Liver (tissue), 8 donors: ENCODE measurements at regions not wholly inside any gene's neighbourhood (a gene's known extent, or its start where the extent isn't known, plus 50 kb on each side); places are given as distances from the start of the nearest gene placed in this dataset.

ENCODE experiments used
- DNase-seq: peaks from one replicate; pipeline ENCODE4 v3.0.0-alpha.2; 2017; ENCODE audit warnings: low spot score
- H3K27ac ChIP-seq, 2 donors: one replicate each; pipeline ENCODE4 v1.7.0; 2013; ENCODE audit warnings: inconsistent platforms in 2 of 2, low read length in 2 of 2, control low read depth in 1 of 2, low read depth in 1 of 2, mild to moderate bottlenecking in 1 of 2
- H3K27me3 ChIP-seq, 4 donors: one replicate each; pipeline versions ENCODE4 v1.6.1 to v1.7.0; 2013; ENCODE audit warnings: low read length in 3 of 4, inconsistent platforms in 1 of 4, mild to moderate bottlenecking in 1 of 4, moderate library complexity in 1 of 4; ENCODE audit not compliant: control insufficient read depth in 4 of 4, insufficient read depth in 4 of 4
- H3K36me3 ChIP-seq, 4 donors: one replicate each; pipeline versions ENCODE4 v1.6.1 to v1.7.0; 2013; ENCODE audit warnings: low read length in 3 of 4, mild to moderate bottlenecking in 3 of 4, low read depth in 1 of 4, moderate library complexity in 1 of 4; ENCODE audit not compliant: control insufficient read depth in 4 of 4, insufficient read depth in 3 of 4
- H3K4me1 ChIP-seq, 4 donors: one replicate each; pipeline versions ENCODE4 v1.6.1 to v1.7.0; 2013; ENCODE audit warnings: low read length in 3 of 4, mild to moderate bottlenecking in 3 of 4, moderate library complexity in 1 of 4; ENCODE audit not compliant: control insufficient read depth in 4 of 4, insufficient read depth in 4 of 4
- H3K4me3 ChIP-seq, 3 donors: one replicate each; pipeline versions ENCODE4 v1.6.1 to v1.7.0; 2013; ENCODE audit warnings: low read length in 3 of 3, control low read depth in 1 of 3, low read depth in 1 of 3, mild to moderate bottlenecking in 1 of 3
- H3K9ac ChIP-seq, 2 donors: one replicate each; pipeline ENCODE4 v1.7.0; 2013; ENCODE audit warnings: low read length in 2 of 2, mild to moderate bottlenecking in 2 of 2, moderate library complexity in 2 of 2, control low read depth in 1 of 2, low read depth in 1 of 2
- H3K9me3 ChIP-seq, 4 donors: one replicate each; pipeline versions ENCODE4 v1.6.1 to v1.7.0; 2013; ENCODE audit warnings: low read length in 3 of 4; ENCODE audit not compliant: control insufficient read depth in 4 of 4
- ATF3 ChIP-seq: IDR thresholded peaks from 2 replicates; pipeline ENCODE4 v1.6.1; 2016; ENCODE audit warnings: antibody characterized with exemption
- CTCF ChIP-seq: fragments of 150-350 bp; IDR thresholded peaks from 2 replicates; pipeline ENCODE4 v1.5.1; 2017; ENCODE audit warnings: improper control_type of control experiment, low read depth, low read length; ENCODE audit not compliant: missing input control
- EGR1 ChIP-seq, 2 donors: IDR thresholded peaks; 2 replicates each; pipeline ENCODE4 v1.6.1; 2016 to 2018; ENCODE audit warnings: antibody characterized with exemption in 2 of 2, low read depth in 2 of 2
- FOXA1 ChIP-seq: IDR thresholded peaks from 2 replicates; pipeline ENCODE4 v1.6.1; 2016; ENCODE audit warnings: antibody characterized with exemption
- FOXA2 ChIP-seq: IDR thresholded peaks from 2 replicates; pipeline ENCODE4 v1.6.1; 2016; ENCODE audit warnings: antibody characterized with exemption
- GABPA ChIP-seq, 2 donors: IDR thresholded peaks in 1 of 2; conservative IDR thresholded peaks in 1 of 2; 2 replicates each; pipeline ENCODE4 v1.6.1; 2016; ENCODE audit warnings: antibody characterized with exemption in 2 of 2, mild to moderate bottlenecking in 1 of 2, moderate library complexity in 1 of 2
- HNF4A ChIP-seq, 2 donors: conservative IDR thresholded peaks; 2 replicates each; pipeline ENCODE4 v1.6.1; 2016; ENCODE audit warnings: antibody characterized with exemption in 2 of 2, mild to moderate bottlenecking in 2 of 2
- HNF4G ChIP-seq: IDR thresholded peaks from 2 replicates; pipeline ENCODE4 v1.6.1; 2016; ENCODE audit warnings: antibody characterized with exemption
- JUND ChIP-seq, 2 donors: IDR thresholded peaks; 2 replicates each; pipeline ENCODE4 v1.6.1; 2016; ENCODE audit warnings: antibody characterized with exemption in 2 of 2
- MAX ChIP-seq: IDR thresholded peaks from 2 replicates; pipeline ENCODE4 v1.6.1; 2016; ENCODE audit warnings: antibody characterized with exemption
- NR2F2 ChIP-seq: IDR thresholded peaks from 2 replicates; pipeline ENCODE4 v1.6.1; 2016; ENCODE audit warnings: antibody characterized with exemption
- RAD21 ChIP-seq, 2 donors: IDR thresholded peaks; 2 replicates each; pipeline ENCODE4 v1.6.1; 2016; ENCODE audit warnings: antibody characterized with exemption in 2 of 2, mild to moderate bottlenecking in 2 of 2
- REST ChIP-seq: IDR thresholded peaks from 2 replicates; pipeline ENCODE4 v1.6.1; 2016; ENCODE audit warnings: antibody characterized with exemption, mild to moderate bottlenecking
- RXRA ChIP-seq, 2 donors: IDR thresholded peaks; 2 replicates each; pipeline ENCODE4 v1.6.1; 2017 to 2018; ENCODE audit warnings: antibody characterized with exemption in 2 of 2, mild to moderate bottlenecking in 1 of 2
- SP1 ChIP-seq: IDR thresholded peaks from 2 replicates; pipeline ENCODE4 v1.6.1; 2018; ENCODE audit warnings: antibody characterized with exemption, mild to moderate bottlenecking
- TAF1 ChIP-seq: conservative IDR thresholded peaks from 2 replicates; pipeline ENCODE4 v1.6.1; 2016; ENCODE audit warnings: antibody characterized with exemption, mild to moderate bottlenecking
- YY1 ChIP-seq: IDR thresholded peaks from 2 replicates; pipeline ENCODE4 v1.6.1; 2016; ENCODE audit warnings: antibody characterized with exemption, mild to moderate bottlenecking
- ZBTB33 ChIP-seq: IDR thresholded peaks from 2 replicates; pipeline ENCODE4 v1.6.1; 2016; ENCODE audit warnings: antibody characterized with exemption
- WGBS: extraction: QIAGEN DNeasy Blood & Tissue Kit; methylation state at CpG from one replicate; pipeline ENCODE4 v1.1.7; 2013; 5-methylcytosine and 5-hydroxymethylcytosine counted together
- donor health status: healthy.
- donor health status: healthy.
- donor health status: healthy.
- donor health status: healthy.
- donor health status: healthy.

GRCh38 chr10:120713573-120714205, 137.5 kb upstream of the WDR11 start:
- Histone ChIP-seq H3K9ac (no peak overlapping the region), H3K27ac (no peak overlapping the region), H3K27me3 (no peaks in the 10 kb centered on the region), H3K4me3 (no peak overlapping the region), H3K4me1 (no peaks in the 10 kb centered on the region), H3K9me3 (no peaks in the 10 kb centered on the region), H3K36me3 (no peaks in the 10 kb centered on the region)
- TF ChIP-seq ATF3 = no peak
- TF ChIP-seq FOXA2 = no peak
- no peak for TF ChIP-seq ZBTB33
- TF ChIP-seq REST = no peak
- TF ChIP-seq RAD21 (IDR thresholded peaks at IDR 0.05) = no peak
- no peak for TF ChIP-seq EGR1 (IDR thresholded peaks at IDR 0.05; ENCODE audit: low read depth in 2 of 2)
- TF ChIP-seq FOXA1 = no peak
- no peak for TF ChIP-seq TAF1
- TF ChIP-seq MAX = no peak
- no peak for TF ChIP-seq CTCF
- TF ChIP-seq JUND (IDR thresholded peaks at IDR 0.05) = no peak
- no peak for TF ChIP-seq NR2F2
- no peak for TF ChIP-seq SP1
- no peak for TF ChIP-seq GABPA (IDR thresholded peaks at IDR 0.05 in 1 of 2, conservative IDR thresholded peaks at IDR 0.05 in 1 of 2)
- no peak for TF ChIP-seq YY1
- TF ChIP-seq HNF4G = no peak
- no peak for TF ChIP-seq HNF4A (conservative IDR thresholded peaks at IDR 0.05)
- no peak for TF ChIP-seq RXRA (IDR thresholded peaks at IDR 0.05)
- 47% methylated on average over 2 of the region's 2 CpGs for WGBS
- DNase-seq = no peak
